Transverse colon (tissue), 4 donors: ENCODE measurements at regions not wholly inside any gene's neighbourhood (a gene's known extent, or its start where the extent isn't known, plus 50 kb on each side); places are given as distances from the start of the nearest gene placed in this dataset.

ENCODE experiments used
- DNase-seq: peaks from one replicate; pipeline ENCODE4 v3.0.0-alpha.2; 2019
- H3K27ac ChIP-seq, 4 donors: fragments of 200-600 bp; sonication (generic); 2 replicates each; pipeline ENCODE4 v1.5.1; 2016 to 2018; ENCODE audit warnings: inconsistent platforms in 4 of 4
- H3K27me3 ChIP-seq: fragments of 200-600 bp; sonication (generic); 2 replicates; pipeline ENCODE4 v1.5.1; 2017; ENCODE audit warnings: inconsistent platforms
- H3K36me3 ChIP-seq, 4 donors: fragments of 200-600 bp; sonication (generic); 2 replicates each; pipeline ENCODE4 v1.5.1; 2017 to 2019; ENCODE audit warnings: inconsistent platforms in 4 of 4
- H3K4me1 ChIP-seq, 4 donors: fragments of 200-600 bp; sonication (generic); 2 replicates each; pipeline ENCODE4 v1.5.1; 2017 to 2020; ENCODE audit warnings: inconsistent platforms in 4 of 4
- H3K4me3 ChIP-seq, 4 donors: fragments of 200-600 bp; sonication (generic); 1 replicate in 1 of 4; 2 replicates in 3 of 4; pipeline versions ENCODE4 v1.5.1 to v1.6.1; 2017 to 2019; ENCODE audit warnings: inconsistent platforms in 4 of 4
- H3K9me3 ChIP-seq, 2 donors: fragments of 200-600 bp; sonication (generic); 2 replicates each; pipeline ENCODE4 v1.5.1; 2017 to 2019; ENCODE audit warnings: inconsistent platforms in 2 of 2
- CTCF ChIP-seq, 5 experiments: fragments of 200-600 bp in 3 of 5; fragments of 450-650 bp in 2 of 5; sonication (generic) in 3 of 5; IDR thresholded peaks; 1 replicate in 2 of 5; 2 replicates in 3 of 5; pipeline ENCODE4 v1.5.1; 2016 to 2017; ENCODE audit warnings: antibody characterized with exemption in 5 of 5, inconsistent platforms in 3 of 5, mild to moderate bottlenecking in 2 of 5, moderate library complexity in 1 of 5
- EP300 ChIP-seq: sonication (generic); formaldehyde crosslinking; IDR thresholded peaks from one replicate; pipeline ENCODE4 v1.6.1; 2017; ENCODE audit warnings: antibody characterized with exemption, low read depth
- POLR2A ChIP-seq: fragments of 450-650 bp; IDR thresholded peaks from one replicate; pipeline ENCODE4 v1.6.1; 2016; ENCODE audit warnings: antibody characterized with exemption, mild to moderate bottlenecking, moderate library complexity
- POLR2AphosphoS5 ChIP-seq, 3 donors: sonication (generic); formaldehyde crosslinking; IDR thresholded peaks; one replicate each; pipeline ENCODE4 v1.6.1; 2016; ENCODE audit warnings: antibody characterized with exemption in 3 of 3
- WGBS, 2 donors: methylation state at CpG; one replicate each; pipeline ENCODE4 v1.1.5; 2018; ENCODE audit warnings: low coverage in 1 of 2; 5-methylcytosine and 5-hydroxymethylcytosine counted together
- in situ Hi-C, 4 donors: fragments of 200-750 bp; cut with MboI; loops; one replicate each; pipeline versions ENCODE4 v1.15.0 to v1.15.1; 2017; ENCODE audit warnings: low sequenced_read_pairs in 3 of 4, low pct_ligation_motif_present in 1 of 4, low pct_unique_long_range_greater_than_20kb in 1 of 4
- intact Hi-C: fragments of 100-400 bp; cut with DNase I; formaldehyde crosslinking; loops from one replicate; pipeline ENCODE4 v1.15.1; 2023; ENCODE audit warnings: low total_unique reads

DNA sequence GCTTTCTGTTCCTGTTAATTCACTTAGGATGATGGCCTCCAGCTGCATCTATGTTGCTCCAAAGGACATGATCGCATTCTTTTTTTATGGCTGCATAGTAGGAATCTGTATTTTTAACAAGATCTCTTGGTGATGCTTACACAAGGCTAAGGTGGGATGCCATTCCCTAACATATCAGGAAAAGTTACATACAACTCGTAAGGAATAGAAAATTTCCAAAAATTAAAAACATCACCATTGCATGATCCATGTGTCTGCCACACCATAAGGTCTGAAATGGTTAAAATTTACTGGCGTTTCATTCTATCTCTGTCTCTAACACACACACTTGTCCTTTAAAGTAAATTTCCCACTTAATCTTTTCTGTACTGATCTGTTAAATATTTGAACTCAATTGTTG lies 608.4 kb downstream of the PRELID2 start:
- in situ Hi-C loops (no loop called here), intact Hi-C loops (no loop called here)
- H3K4me1 ChIP-seq = no peaks in the 10 kb centered on the region
- no peaks in the 10 kb centered on the region for H3K9me3 ChIP-seq
- WGBS, 2 donors = 64 to 72% methylated on average over 3 of the region's 3 CpGs
- DNase-seq = no peak
- no peak overlapping the region for H3K4me3 ChIP-seq
- H3K27ac ChIP-seq = no peak overlapping the region
- H3K36me3 ChIP-seq = no peaks in the 10 kb centered on the region
- H3K27me3 ChIP-seq = no peaks in the 10 kb centered on the region
- TF ChIP-seq POLR2AphosphoS5 (IDR thresholded peaks at IDR 0.05) (no peak), EP300 (no peak), POLR2A (no peak)

- DNase-seq = no peak
- WGBS, 2 donors = 86 to 100% methylated on average over 1 of the region's 1 CpG
- Histone ChIP-seq H3K36me3 (no peaks in the 10 kb centered on the region), H3K27ac (no peak overlapping the region), H3K4me1 (no peaks in the 10 kb centered on the region), H3K27me3 (no peaks in the 10 kb centered on the region), H3K9me3 (no peaks in the 10 kb centered on the region), H3K4me3 (no peak overlapping the region)
- in situ Hi-C loops = no loop called here
- TF ChIP-seq POLR2AphosphoS5 (IDR thresholded peaks at IDR 0.05) (no peak), EP300 (no peak), POLR2A (no peak), CTCF (IDR thresholded peaks at IDR 0.05) (no peak)
- intact Hi-C loops = no loop called here
Measured at GRCh38 chr5:145225529-145225928, 609.6 kb downstream of the PRELID2 start.

DNA sequence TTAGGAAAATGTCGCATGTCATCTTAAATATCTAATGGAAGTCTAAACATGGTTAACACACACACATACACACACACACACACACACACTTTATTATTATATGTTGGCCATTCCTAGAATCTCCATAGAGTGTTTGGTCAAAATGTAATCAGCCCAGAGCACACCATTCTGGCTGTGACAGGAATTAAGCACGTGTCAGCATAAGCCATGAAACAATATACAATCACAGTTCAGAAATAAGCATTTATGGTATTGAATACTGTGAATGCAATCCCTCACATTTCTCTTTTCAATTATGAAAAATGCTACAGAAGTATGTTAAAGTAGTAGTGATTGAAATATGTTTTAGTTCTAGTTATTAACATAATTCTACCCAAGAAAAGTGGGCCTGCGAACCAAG lies 611.6 kb downstream of the PRELID2 start:
- WGBS, 2 donors = 72 to 79% methylated on average over 3 of the region's 3 CpGs
- no peaks in the 10 kb centered on the region for H3K4me1 ChIP-seq
- in situ Hi-C loops = no loop called here

DNA sequence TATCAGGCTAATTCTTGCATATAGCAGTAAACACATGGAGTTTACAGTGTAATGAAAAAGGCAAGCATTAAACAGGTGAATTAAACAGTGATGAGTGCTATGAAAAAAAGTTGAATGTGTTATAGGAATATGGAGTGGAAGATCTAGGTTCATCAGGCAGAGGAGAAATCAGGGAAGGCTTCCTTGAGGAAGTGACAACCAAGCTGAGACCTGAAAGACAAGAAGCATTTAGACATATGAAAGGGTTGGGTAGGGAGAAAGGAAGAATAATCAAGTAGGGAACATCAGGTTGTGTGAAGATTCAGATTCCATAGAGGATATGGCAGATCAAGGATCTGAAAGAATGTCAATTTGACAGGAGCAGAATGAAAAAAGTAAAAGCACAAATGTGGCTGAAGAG lies 612.5 kb downstream of the PRELID2 start:
- intact Hi-C loops = no loop called here
- no peak for DNase-seq

More for the DNA sequence above, 611.6 kb downstream of the PRELID2 start:
- intact Hi-C loops = no loop called here
- no peak for DNase-seq
- Histone ChIP-seq H3K36me3 (no peaks in the 10 kb centered on the region), H3K9me3 (no peaks in the 10 kb centered on the region), H3K4me3 (no peak overlapping the region), H3K27me3 (no peaks in the 10 kb centered on the region), H3K27ac (no peak overlapping the region)
- TF ChIP-seq EP300 (no peak), CTCF (IDR thresholded peaks at IDR 0.05) (no peak), POLR2AphosphoS5 (IDR thresholded peaks at IDR 0.05) (no peak), POLR2A (no peak)

More for the DNA sequence above, 612.5 kb downstream of the PRELID2 start:
- H3K4me3 ChIP-seq = no peak overlapping the region
- no peaks in the 10 kb centered on the region for H3K27me3 ChIP-seq
- no peak overlapping the region for H3K27ac ChIP-seq
- H3K36me3 ChIP-seq = no peaks in the 10 kb centered on the region
- no peaks in the 10 kb centered on the region for H3K9me3 ChIP-seq
- TF ChIP-seq CTCF (IDR thresholded peaks at IDR 0.05) (no peak), POLR2A (no peak), POLR2AphosphoS5 (IDR thresholded peaks at IDR 0.05) (no peak), EP300 (no peak)
- in situ Hi-C loops = no loop called here
- no peaks in the 10 kb centered on the region for H3K4me1 ChIP-seq
